ENCODE measurements at regions not wholly inside any gene's neighbourhood (a gene's known extent, or its start where the extent isn't known, plus 50 kb on each side); places are given as distances from the start of the nearest gene placed in this dataset.

DNA sequence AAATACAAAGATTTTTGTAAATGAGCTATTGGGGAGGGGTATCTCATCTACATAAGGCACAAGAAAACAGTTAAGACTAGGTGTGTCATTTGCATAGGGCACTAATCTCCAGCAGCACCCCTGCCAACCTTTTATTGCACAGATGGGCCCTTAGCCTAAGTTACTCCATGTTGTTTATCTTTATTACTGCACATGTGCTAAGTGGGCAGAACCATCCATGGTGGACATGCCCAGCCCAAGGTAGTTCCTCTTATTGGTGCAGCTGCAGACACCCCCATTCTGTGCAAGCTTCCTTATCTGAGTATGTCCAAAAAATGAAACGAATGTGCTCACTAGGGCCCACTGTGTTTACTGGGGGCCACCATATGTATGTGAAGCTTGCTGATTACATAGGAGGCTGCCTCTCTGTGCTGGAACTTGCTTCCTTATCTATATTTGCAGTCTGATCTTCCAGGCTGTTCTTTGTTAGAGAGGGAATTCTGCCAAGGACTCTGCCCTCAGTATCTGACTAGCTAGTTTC lies 77.3 kb upstream of the NEK7 start:
- Mint-ChIP-seq H3K27ac (no peak overlapping the region), H3K9me3 (ENCODE audit: low read depth) (peaks cover 7% of the 10 kb centered on the region), H3K4me1 (ENCODE audit: low read depth) (peaks cover 2% of the 10 kb centered on the region), H3K36me3 (ENCODE audit: insufficient read depth) (peaks cover 2% of the 10 kb centered on the region), H3K4me3 (ENCODE audit: low read depth) (no peak overlapping the region), H3K27me3 (no peaks in the 10 kb centered on the region)
- TF ChIP-seq, protein P1, sequence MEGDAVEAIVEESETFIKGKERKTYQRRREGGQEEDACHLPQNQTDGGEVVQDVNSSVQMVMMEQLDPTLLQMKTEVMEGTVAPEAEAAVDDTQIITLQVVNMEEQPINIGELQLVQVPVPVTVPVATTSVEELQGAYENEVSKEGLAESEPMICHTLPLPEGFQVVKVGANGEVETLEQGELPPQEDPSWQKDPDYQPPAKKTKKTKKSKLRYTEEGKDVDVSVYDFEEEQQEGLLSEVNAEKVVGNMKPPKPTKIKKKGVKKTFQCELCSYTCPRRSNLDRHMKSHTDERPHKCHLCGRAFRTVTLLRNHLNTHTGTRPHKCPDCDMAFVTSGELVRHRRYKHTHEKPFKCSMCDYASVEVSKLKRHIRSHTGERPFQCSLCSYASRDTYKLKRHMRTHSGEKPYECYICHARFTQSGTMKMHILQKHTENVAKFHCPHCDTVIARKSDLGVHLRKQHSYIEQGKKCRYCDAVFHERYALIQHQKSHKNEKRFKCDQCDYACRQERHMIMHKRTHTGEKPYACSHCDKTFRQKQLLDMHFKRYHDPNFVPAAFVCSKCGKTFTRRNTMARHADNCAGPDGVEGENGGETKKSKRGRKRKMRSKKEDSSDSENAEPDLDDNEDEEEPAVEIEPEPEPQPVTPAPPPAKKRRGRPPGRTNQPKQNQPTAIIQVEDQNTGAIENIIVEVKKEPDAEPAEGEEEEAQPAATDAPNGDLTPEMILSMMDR (IDR thresholded peaks at IDR 0.05; ENCODE audit: unreplicated experiment), result no peak
- DNase-seq (ENCODE audit: low spot score, unreplicated experiment), result no peak

DNA sequence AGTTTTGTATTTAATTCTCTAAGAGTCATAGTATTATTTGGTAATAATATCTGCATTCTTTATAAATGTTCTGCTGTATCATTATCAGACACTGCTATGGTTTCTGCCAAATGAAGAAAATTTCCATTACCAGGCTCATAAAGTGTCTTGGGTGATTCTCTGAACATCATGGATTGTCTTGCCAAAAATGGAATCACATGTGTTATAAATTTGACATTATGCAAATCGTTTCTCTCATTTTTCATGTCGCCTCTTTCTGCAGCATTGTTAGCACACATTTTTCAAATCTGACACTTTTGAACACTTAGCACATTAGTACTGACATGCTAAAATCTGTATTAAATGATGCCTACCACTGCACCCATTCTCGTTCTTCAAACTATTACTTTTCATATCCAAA lies 74.2 kb upstream of the NEK7 start:
- Mint-ChIP-seq H3K4me3 (ENCODE audit: low read depth) (no peak overlapping the region), H3K9me3 (ENCODE audit: low read depth) (peaks cover 7% of the 10 kb centered on the region), H3K27ac (no peak overlapping the region), H3K4me1 (ENCODE audit: low read depth) (peaks cover 7% of the 10 kb centered on the region), H3K27me3 (no peaks in the 10 kb centered on the region), H3K36me3 (ENCODE audit: insufficient read depth) (peaks cover 2% of the 10 kb centered on the region)
- TF ChIP-seq, protein P1 (IDR thresholded peaks at IDR 0.05; ENCODE audit: unreplicated experiment), result no peak
- DNase-seq (ENCODE audit: low spot score, unreplicated experiment), result no peak

DNA sequence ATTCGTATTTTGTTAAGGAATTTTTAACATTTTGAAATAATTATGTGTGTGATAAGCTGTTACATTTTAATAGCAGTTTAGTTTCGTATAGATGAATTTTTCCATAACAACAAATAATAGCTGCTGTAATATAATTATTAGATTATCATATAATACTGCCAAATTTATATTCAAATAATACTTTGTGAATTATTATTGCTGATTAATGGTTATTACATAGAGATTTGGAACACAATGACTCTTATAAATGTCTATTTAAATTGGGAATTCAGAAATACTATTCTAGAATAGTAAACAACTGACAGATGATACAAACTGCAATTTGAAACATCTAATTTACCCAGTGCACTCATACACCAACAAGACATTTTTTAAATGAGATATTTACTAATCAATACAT lies 73.2 kb upstream of the NEK7 start:
- no peak overlapping the region for H3K27ac Mint-ChIP-seq
- peaks cover under 1% of the 10 kb centered on the region for H3K36me3 Mint-ChIP-seq (ENCODE audit: insufficient read depth)
- H3K9me3 Mint-ChIP-seq (ENCODE audit: low read depth), result peaks cover 5% of the 10 kb centered on the region
- H3K27me3 Mint-ChIP-seq, result no peaks in the 10 kb centered on the region
- no peak overlapping the region for H3K4me3 Mint-ChIP-seq (ENCODE audit: low read depth)
- TF ChIP-seq, protein P1 (IDR thresholded peaks at IDR 0.05; ENCODE audit: unreplicated experiment), result no peak
- DNase-seq (ENCODE audit: low spot score, unreplicated experiment), result no peak
- H3K4me1 Mint-ChIP-seq (ENCODE audit: low read depth), result peaks cover 7% of the 10 kb centered on the region

DNA sequence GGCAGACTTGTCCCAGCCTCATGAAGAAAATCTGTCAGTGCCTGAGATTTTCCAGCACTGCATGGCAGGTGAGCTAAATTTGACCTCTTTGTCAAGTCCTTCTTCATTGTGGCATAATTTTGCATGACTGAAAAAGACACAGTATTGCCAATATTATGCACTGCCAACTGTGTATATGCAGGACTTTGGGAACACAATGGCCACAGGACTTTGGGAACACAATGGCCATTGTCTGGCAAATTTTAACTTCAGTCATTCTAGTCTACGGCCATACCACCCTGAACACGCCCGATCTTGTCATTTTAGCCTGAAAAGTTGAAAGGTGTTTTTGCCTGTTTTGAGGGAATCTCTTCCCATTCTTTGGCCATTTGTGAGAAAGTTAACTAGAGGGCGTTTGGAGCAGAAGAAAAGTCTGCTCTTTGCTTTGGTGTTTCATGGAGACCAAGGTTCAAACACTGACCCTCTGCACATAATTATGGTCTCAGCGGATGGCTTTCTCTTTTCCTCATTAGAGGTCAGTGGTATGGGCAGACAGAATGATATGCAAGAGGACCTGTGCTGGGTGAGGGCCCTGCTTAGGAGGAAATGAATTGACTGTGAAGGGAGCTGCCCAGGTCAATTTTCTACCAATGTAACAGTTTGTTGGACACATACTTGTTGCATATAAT lies 72.4 kb upstream of the NEK7 start:
- no peak overlapping the region for H3K27ac Mint-ChIP-seq
- H3K4me1 Mint-ChIP-seq (ENCODE audit: low read depth), result peaks cover 7% of the 10 kb centered on the region
- no peaks in the 10 kb centered on the region for H3K36me3 Mint-ChIP-seq (ENCODE audit: insufficient read depth)
- no peaks in the 10 kb centered on the region for H3K27me3 Mint-ChIP-seq
- no peak for DNase-seq (ENCODE audit: low spot score, unreplicated experiment)
- TF ChIP-seq, protein P1 (IDR thresholded peaks at IDR 0.05; ENCODE audit: unreplicated experiment), result no peak
- H3K9me3 Mint-ChIP-seq (ENCODE audit: low read depth), result peaks cover 3% of the 10 kb centered on the region
- no peak overlapping the region for H3K4me3 Mint-ChIP-seq (ENCODE audit: low read depth)

DNA sequence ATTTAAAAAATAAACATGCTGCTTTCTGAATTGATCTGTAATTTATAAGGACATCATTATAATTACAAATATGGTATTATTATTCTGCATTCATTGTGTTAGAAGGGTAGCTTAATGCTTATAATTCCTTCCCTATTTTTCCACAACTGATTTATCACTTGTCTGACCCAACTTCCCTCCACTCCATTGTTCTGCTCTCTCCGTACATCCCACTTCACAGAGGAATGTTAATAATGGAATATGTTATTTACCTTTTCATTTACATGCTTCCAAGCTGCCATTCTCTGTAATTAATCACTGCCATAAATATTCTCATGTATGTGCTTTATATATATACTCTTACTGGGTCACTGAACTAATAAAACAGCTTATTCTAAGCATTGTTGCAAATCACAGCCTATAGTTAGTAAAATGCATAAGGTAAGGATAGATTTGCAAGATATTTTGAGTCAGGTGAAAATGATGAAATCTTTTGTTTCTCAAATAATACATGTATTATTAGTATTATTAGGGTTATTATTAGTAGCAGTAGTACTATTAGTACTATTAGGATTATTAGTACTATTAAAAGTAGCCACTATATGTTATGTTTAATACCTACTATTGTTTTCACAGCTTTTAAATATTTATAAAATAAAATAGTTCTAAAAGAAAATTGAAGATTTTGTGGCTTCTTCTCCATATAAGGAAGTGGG lies 70.6 kb upstream of the NEK7 start:
- DNase-seq (ENCODE audit: low spot score, unreplicated experiment), result no peak
- TF ChIP-seq, protein P1 (IDR thresholded peaks at IDR 0.05; ENCODE audit: unreplicated experiment), result no peak
- Mint-ChIP-seq H3K9me3 (ENCODE audit: low read depth) (no peaks in the 10 kb centered on the region), H3K27me3 (no peaks in the 10 kb centered on the region), H3K4me3 (ENCODE audit: low read depth) (no peak overlapping the region), H3K4me1 (ENCODE audit: low read depth) (peaks cover 8% of the 10 kb centered on the region), H3K36me3 (ENCODE audit: insufficient read depth) (no peaks in the 10 kb centered on the region), H3K27ac (no peak overlapping the region)

Data from progenitor cell of endocrine pancreas (in vitro differentiated cells).